ENCODE measurements at regions not wholly inside any gene's neighbourhood (a gene's known extent, or its start where the extent isn't known, plus 50 kb on each side); places are given as distances from the start of the nearest gene placed in this dataset.

GRCh38 chr2:382728-383022, 94.8 kb upstream of the ALKAL2 start:
- Histone ChIP-seq H3K4me3 (no peak overlapping the region), H3K4me1 (no peaks in the 10 kb centered on the region), H3K27me3 (no peaks in the 10 kb centered on the region), H3K9me3 (no peaks in the 10 kb centered on the region), H3K36me3 (no peaks in the 10 kb centered on the region), H3K27ac (no peak overlapping the region)
- ATAC-seq (no peak), DNase-seq (no peak)
- TF ChIP-seq CTCF (IDR thresholded peaks at IDR 0.05) (no peak), POLR2A (IDR thresholded peaks at IDR 0.05) (no peak)
- intact Hi-C loops (cut with DNase I): no loop called here
- WGBS (ENCODE audit: insufficient coverage, low coverage, low lambda C conversion rate, missing lambda C conversion rate): 51% methylated on average over 7 of the region's 7 CpGs

- WGBS (ENCODE audit: insufficient coverage, low coverage, low lambda C conversion rate, missing lambda C conversion rate): 61% methylated on average over 19 of the region's 20 CpGs
- ATAC-seq (no peak), DNase-seq (no peak)
- intact Hi-C loops (cut with DNase I): no loop called here
- Histone ChIP-seq H3K27me3 (no peaks in the 10 kb centered on the region), H3K4me1 (no peaks in the 10 kb centered on the region), H3K9me3 (no peaks in the 10 kb centered on the region), H3K27ac (no peak overlapping the region), H3K36me3 (no peaks in the 10 kb centered on the region), H3K4me3 (no peak overlapping the region)
- TF ChIP-seq CTCF (IDR thresholded peaks at IDR 0.05) (no peak), POLR2A (IDR thresholded peaks at IDR 0.05) (no peak)
Measured at GRCh38 chr2:381941-382727, 94.2 kb upstream of the ALKAL2 start.

DNA sequence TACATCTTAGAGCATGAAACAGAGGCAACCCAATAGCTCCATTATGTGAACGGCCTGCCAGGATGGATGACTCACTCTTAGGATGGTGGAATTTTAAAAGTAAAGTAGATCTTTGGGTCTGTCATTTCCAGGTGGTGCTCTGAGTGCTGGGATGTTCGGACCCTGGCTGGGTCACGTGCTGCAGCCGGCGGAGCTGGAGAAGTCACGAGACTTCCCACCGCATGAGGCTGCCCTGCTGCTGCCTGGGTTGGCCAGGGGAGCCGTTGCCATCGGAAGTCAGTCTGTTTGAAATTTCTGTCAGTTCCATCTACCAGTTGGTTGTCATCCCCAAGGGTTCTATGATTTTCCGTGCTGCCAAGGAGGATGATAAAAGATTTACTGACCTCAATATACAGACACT, 93.3 kb upstream of the ALKAL2 start:
- 66% methylated on average over 6 of the region's 10 CpGs for WGBS (ENCODE audit: insufficient coverage, low coverage, low lambda C conversion rate, missing lambda C conversion rate)
- no peak for DNase-seq
- H3K9me3 ChIP-seq: no peaks in the 10 kb centered on the region
- TF ChIP-seq POLR2A (IDR thresholded peaks at IDR 0.05) (no peak), CTCF (IDR thresholded peaks at IDR 0.05) (no peak)
- H3K4me1 ChIP-seq: no peaks in the 10 kb centered on the region
- no peak for ATAC-seq
- H3K4me3 ChIP-seq: no peak overlapping the region
- H3K27me3 ChIP-seq: no peaks in the 10 kb centered on the region
- no peak overlapping the region for H3K27ac ChIP-seq
- no peaks in the 10 kb centered on the region for H3K36me3 ChIP-seq
- intact Hi-C loops (cut with DNase I): no loop called here

- intact Hi-C loops (cut with DNase I): no loop called here
- WGBS (ENCODE audit: insufficient coverage, low coverage, low lambda C conversion rate, missing lambda C conversion rate): 62% methylated on average over 7 of the region's 7 CpGs
- no peak for TF ChIP-seq POLR2A (IDR thresholded peaks at IDR 0.05)
- TF ChIP-seq CTCF (IDR thresholded peaks at IDR 0.05): no peak
Measured at GRCh38 chr2:380772-381171, 92.9 kb upstream of the ALKAL2 start.

DNA sequence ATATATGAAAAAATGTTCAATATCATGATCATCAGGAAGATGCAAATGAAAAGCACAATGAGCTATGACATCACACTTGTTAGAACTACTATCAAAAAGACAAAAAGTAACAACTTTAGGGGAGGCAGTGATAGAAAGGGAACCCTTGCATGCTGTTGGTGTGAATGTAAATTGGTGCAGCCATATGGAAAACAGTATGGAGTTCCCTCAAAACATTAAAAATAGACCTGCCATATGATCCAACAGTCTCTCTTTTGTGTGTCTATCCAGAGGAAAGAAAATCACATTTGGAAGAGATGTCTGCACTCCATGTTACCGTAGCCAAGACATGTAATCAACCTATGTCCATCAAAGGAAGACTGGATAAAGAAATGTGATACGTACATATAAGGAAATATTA, 92.3 kb upstream of the ALKAL2 start:
- Histone ChIP-seq H3K27me3 (no peaks in the 10 kb centered on the region), H3K36me3 (no peaks in the 10 kb centered on the region), H3K9me3 (no peaks in the 10 kb centered on the region), H3K4me1 (no peaks in the 10 kb centered on the region), H3K27ac (no peak overlapping the region), H3K4me3 (no peak overlapping the region)
- WGBS (ENCODE audit: insufficient coverage, low coverage, low lambda C conversion rate, missing lambda C conversion rate): 84% methylated on average over 2 of the region's 2 CpGs
- DNase-seq (no peak), ATAC-seq (no peak)
- TF ChIP-seq POLR2A (IDR thresholded peaks at IDR 0.05) (no peak), CTCF (IDR thresholded peaks at IDR 0.05) (no peak)
- intact Hi-C loops (cut with DNase I): no loop called here

More at GRCh38 chr2:380772-381171, 92.9 kb upstream of the ALKAL2 start:
- no peaks in the 10 kb centered on the region for H3K4me1 ChIP-seq
- H3K27ac ChIP-seq: no peak overlapping the region
- no peak overlapping the region for H3K4me3 ChIP-seq
- H3K36me3 ChIP-seq: no peaks in the 10 kb centered on the region
- no peak for DNase-seq
- no peaks in the 10 kb centered on the region for H3K27me3 ChIP-seq
- no peaks in the 10 kb centered on the region for H3K9me3 ChIP-seq
- ATAC-seq: no peak
